ENCODE measurements at regions not wholly inside any gene's neighbourhood (a gene's known extent, or its start where the extent isn't known, plus 50 kb on each side); places are given as distances from the start of the nearest gene placed in this dataset.

GRCh38 chr16:55058576-55058975, 127.9 kb downstream of the IRX5 start:
- no peak for TF ChIP-seq EZH2 (IDR thresholded peaks at IDR 0.05; ENCODE audit: borderline replicate concordance, insufficient read depth, low read depth, low read length, poor library complexity, severe bottlenecking)
- TF ChIP-seq, protein P1, sequence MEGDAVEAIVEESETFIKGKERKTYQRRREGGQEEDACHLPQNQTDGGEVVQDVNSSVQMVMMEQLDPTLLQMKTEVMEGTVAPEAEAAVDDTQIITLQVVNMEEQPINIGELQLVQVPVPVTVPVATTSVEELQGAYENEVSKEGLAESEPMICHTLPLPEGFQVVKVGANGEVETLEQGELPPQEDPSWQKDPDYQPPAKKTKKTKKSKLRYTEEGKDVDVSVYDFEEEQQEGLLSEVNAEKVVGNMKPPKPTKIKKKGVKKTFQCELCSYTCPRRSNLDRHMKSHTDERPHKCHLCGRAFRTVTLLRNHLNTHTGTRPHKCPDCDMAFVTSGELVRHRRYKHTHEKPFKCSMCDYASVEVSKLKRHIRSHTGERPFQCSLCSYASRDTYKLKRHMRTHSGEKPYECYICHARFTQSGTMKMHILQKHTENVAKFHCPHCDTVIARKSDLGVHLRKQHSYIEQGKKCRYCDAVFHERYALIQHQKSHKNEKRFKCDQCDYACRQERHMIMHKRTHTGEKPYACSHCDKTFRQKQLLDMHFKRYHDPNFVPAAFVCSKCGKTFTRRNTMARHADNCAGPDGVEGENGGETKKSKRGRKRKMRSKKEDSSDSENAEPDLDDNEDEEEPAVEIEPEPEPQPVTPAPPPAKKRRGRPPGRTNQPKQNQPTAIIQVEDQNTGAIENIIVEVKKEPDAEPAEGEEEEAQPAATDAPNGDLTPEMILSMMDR (IDR thresholded peaks at IDR 0.05), result no peak
